Adrenal gland (tissue), 9 donors: ENCODE measurements at regions not wholly inside any gene's neighbourhood (a gene's known extent, or its start where the extent isn't known, plus 50 kb on each side); places are given as distances from the start of the nearest gene placed in this dataset.

Experiments
- DNase-seq, 7 donors: peaks; one replicate each; pipeline ENCODE4 v3.0.0-alpha.2; 2019 to 2020
- H3K27ac ChIP-seq, 5 donors: fragments of 200-600 bp; sonication (generic) in 4 of 5; 1 replicate in 3 of 5; 2 replicates in 2 of 5; pipeline versions ENCODE4 v1.5.1 to v1.8.0; 2016 to 2020; ENCODE audit warnings: mild to moderate bottlenecking in 1 of 5
- H3K27me3 ChIP-seq: fragments of 200-600 bp; 2 replicates; pipeline ENCODE4 v1.8.0; 2021
- H3K36me3 ChIP-seq, 2 donors: fragments of 200-600 bp; replicated peaks in 1 of 2; 1 replicate in 1 of 2; 2 replicates in 1 of 2; pipeline versions ENCODE4 v1.5.1 to v1.8.0; 2018 to 2022
- H3K4me1 ChIP-seq, 2 donors: fragments of 200-600 bp; replicated peaks in 1 of 2; 1 replicate in 1 of 2; 2 replicates in 1 of 2; pipeline versions ENCODE4 v1.5.1 to v1.8.0; 2018 to 2021
- H3K4me3 ChIP-seq, 4 donors: fragments of 200-600 bp; sonication (generic) in 3 of 4; one replicate each; pipeline ENCODE4 v1.5.1; 2016 to 2018
- H3K9me3 ChIP-seq, 3 donors: fragments of 200-600 bp; sonication (generic) in 1 of 3; replicated peaks in 1 of 3; 1 replicate in 2 of 3; 2 replicates in 1 of 3; pipeline versions ENCODE4 v1.5.1 to v1.8.0; 2016 to 2021
- CTCF ChIP-seq, 6 experiments: fragments of 450-650 bp in 4 of 6; fragments of 200-600 bp in 2 of 6; sonication (generic) in 1 of 6; IDR thresholded peaks; 1 replicate in 5 of 6; 2 replicates in 1 of 6; pipeline versions ENCODE4 v1.5.1 to v1.8.0; 2016 to 2021; ENCODE audit warnings: antibody characterized with exemption in 6 of 6, mild to moderate bottlenecking in 2 of 6, moderate library complexity in 1 of 6
- POLR2A ChIP-seq, 2 donors: fragments of 450-650 bp; IDR thresholded peaks; one replicate each; pipeline ENCODE4 v1.6.1; 2017; ENCODE audit warnings: antibody characterized with exemption in 2 of 2, mild to moderate bottlenecking in 2 of 2, moderate library complexity in 1 of 2
- WGBS, 4 donors: extraction: QIAGEN DNeasy Blood & Tissue Kit in 2 of 4; methylation state at CpG; one replicate each; pipeline versions ENCODE4 v1.1.5 to v1.1.7; 2013 to 2017; 5-methylcytosine and 5-hydroxymethylcytosine counted together
- intact Hi-C, 2 donors: fragments of 100-400 bp; cut with DNase I; formaldehyde crosslinking; loops; one replicate each; pipeline versions ENCODE4 v1.14.1 to v1.15.0; 2022 to 2023
- donor health status: healthy with polysubstance abuse.
- donor health status: Bipolar disorder and iron deficiency.
- donor health status: DM: yes; HTN: yes; CAD: no.
- donor health status: DM: no; HTN: no; CAD: no.
- donor health status: DM: no; HTN: no; CAD: no.

- WGBS, 4 donors: 67 to 84% (median 69%) methylated on average over 1 of the region's 1 CpG
- no peak overlapping the region for H3K4me3 ChIP-seq
- intact Hi-C loops: no loop called here
- H3K27ac ChIP-seq: no peak overlapping the region
- no peaks in the 10 kb centered on the region for H3K36me3 ChIP-seq
- H3K4me1 ChIP-seq: peaks cover 0 to 8% of the 10 kb centered on the region in 2 donors
- H3K27me3 ChIP-seq: no peaks in the 10 kb centered on the region
- no peaks in the 10 kb centered on the region for H3K9me3 ChIP-seq
- no peak for DNase-seq
- TF ChIP-seq CTCF (IDR thresholded peaks at IDR 0.05): no peak
- no peak for TF ChIP-seq POLR2A (IDR thresholded peaks at IDR 0.05)
These were observed 60.4 kb upstream of the SPPL2A start for GRCh38 chr15:50825946-50826345.

GRCh38 chr15:50824514-50824913 is 59.0 kb upstream of the SPPL2A start:
- TF ChIP-seq POLR2A (IDR thresholded peaks at IDR 0.05) (no peak), CTCF (IDR thresholded peaks at IDR 0.05) (no peak)
- Histone ChIP-seq H3K36me3 (no peaks in the 10 kb centered on the region), H3K27me3 (no peaks in the 10 kb centered on the region), H3K27ac (no peak overlapping the region), H3K4me1 (peaks cover 0 to 11% of the 10 kb centered on the region in 2 donors), H3K4me3 (no peak overlapping the region), H3K9me3 (no peaks in the 10 kb centered on the region)
- intact Hi-C loops: no loop called here
- DNase-seq: no peak
- 53 to 68% (median 56%) methylated on average over 2 of the region's 2 CpGs for WGBS, 4 donors

- intact Hi-C loops: no loop called here
These were observed 57.8 kb upstream of the SPPL2A start for GRCh38 chr15:50823281-50823680.

GRCh38 chr15:50821476-50821875 is 56.0 kb upstream of the SPPL2A start:
- intact Hi-C loops: no loop called here
- WGBS, 4 donors: 63 to 96% (median 88%) methylated on average over 3 of the region's 3 CpGs
- Histone ChIP-seq H3K4me1 (peaks cover 0 to 11% of the 10 kb centered on the region in 2 donors), H3K9me3 (no peaks in the 10 kb centered on the region), H3K27ac (no peak overlapping the region), H3K36me3 (no peaks in the 10 kb centered on the region), H3K27me3 (no peaks in the 10 kb centered on the region), H3K4me3 (no peak overlapping the region)
- TF ChIP-seq POLR2A (IDR thresholded peaks at IDR 0.05): no peak
- no peak for TF ChIP-seq CTCF (IDR thresholded peaks at IDR 0.05)
- no peak for DNase-seq

More at GRCh38 chr15:50823281-50823680, 57.8 kb upstream of the SPPL2A start:
- 51 to 59% (median 57%) methylated on average over 3 of the region's 3 CpGs for WGBS, 4 donors
- no peaks in the 10 kb centered on the region for H3K36me3 ChIP-seq
- H3K27me3 ChIP-seq: no peaks in the 10 kb centered on the region
- no peak for DNase-seq
- no peak overlapping the region for H3K27ac ChIP-seq
- no peak for TF ChIP-seq POLR2A (IDR thresholded peaks at IDR 0.05)
- TF ChIP-seq CTCF (IDR thresholded peaks at IDR 0.05): no peak
- no peak overlapping the region for H3K4me3 ChIP-seq
- H3K9me3 ChIP-seq: no peaks in the 10 kb centered on the region
- peaks cover 0 to 11% of the 10 kb centered on the region in 2 donors for H3K4me1 ChIP-seq
